ENCODE measurements at regions not wholly inside any gene's neighbourhood (a gene's known extent, or its start where the extent isn't known, plus 50 kb on each side); places are given as distances from the start of the nearest gene placed in this dataset.

GRCh38 chr15:96500508-96500907 lies 170.0 kb downstream of the NR2F2 start:
- TF ChIP-seq CTCF (IDR thresholded peaks at IDR 0.05; ENCODE audit: low read length) (no peak), EZH2 (optimal IDR thresholded peaks at IDR 0.05; ENCODE audit: low read depth, low read length) (no peak)

Measured in MM.1S (cell line).